GM19240 (cell line): ENCODE measurements at regions not wholly inside any gene's neighbourhood (a gene's known extent, or its start where the extent isn't known, plus 50 kb on each side); places are given as distances from the start of the nearest gene placed in this dataset.

Experiments used
- DNase-seq: peaks from one replicate; pipeline ENCODE4 v3.0.0; 2011; ENCODE audit warnings: low spot score; ENCODE audit not compliant: insufficient read length

DNA sequence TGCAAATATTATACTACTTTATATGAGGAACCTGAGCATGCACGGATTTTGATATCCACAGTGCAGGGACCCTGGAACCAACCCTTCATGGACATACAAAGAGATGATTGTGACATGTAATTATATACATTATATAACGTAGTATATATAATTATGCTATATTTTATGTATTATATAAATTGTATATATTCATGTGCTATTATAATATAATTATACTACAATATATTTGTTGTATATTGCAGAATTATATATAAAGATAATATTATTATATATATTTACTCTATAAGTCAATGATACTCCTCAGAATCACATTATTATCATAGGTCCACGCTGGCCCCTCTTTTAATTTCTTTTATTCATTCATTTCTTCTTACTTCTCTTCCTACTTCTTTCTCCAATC lies 70.9 kb downstream of the TNFSF18 start:
- no peak for DNase-seq

GRCh38 chr1:172980456-172980855 lies 70.3 kb downstream of the TNFSF18 start:
- no peak for DNase-seq

DNA sequence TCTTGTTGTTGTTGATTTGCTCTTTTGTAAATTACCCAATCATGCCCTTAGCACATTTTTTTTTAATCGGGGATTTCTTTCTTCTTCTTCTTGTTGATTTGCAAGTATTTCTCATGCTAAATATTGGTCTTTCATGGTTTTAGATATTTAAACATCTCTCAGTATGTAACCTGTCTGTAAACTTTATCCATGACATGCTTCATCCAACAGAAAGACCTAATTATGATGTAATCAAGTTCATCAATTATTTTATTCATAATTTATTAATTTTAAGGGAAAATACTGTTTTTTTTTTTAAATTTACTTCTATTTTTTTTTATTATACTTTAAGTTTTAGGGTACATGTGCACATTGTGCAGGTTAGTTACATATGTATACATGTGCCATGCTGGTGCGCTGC lies 69.8 kb downstream of the TNFSF18 start:
- DNase-seq: no peak
